ENCODE measurements at regions not wholly inside any gene's neighbourhood (a gene's known extent, or its start where the extent isn't known, plus 50 kb on each side); places are given as distances from the start of the nearest gene placed in this dataset.

DNA sequence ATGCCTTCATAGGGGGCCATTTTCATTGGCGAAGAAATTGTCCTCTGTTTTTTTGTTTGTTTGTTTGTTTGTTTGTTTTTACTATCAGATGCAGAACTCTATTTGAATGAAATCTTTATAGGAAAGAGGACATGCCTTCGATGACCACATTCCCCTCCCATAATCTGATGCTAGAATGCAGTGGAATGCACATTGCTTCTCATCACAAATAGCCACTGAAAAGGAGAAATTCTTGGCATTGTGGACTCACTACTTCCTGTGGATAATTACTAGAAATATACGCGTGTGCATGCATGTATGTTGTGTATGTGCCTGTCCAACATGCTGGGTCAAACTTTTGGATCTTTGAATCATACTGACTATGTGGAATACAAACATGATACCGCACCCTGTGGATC lies 70.5 kb upstream of the SFMBT2 start (continued):
- TF ChIP-seq, protein P1, sequence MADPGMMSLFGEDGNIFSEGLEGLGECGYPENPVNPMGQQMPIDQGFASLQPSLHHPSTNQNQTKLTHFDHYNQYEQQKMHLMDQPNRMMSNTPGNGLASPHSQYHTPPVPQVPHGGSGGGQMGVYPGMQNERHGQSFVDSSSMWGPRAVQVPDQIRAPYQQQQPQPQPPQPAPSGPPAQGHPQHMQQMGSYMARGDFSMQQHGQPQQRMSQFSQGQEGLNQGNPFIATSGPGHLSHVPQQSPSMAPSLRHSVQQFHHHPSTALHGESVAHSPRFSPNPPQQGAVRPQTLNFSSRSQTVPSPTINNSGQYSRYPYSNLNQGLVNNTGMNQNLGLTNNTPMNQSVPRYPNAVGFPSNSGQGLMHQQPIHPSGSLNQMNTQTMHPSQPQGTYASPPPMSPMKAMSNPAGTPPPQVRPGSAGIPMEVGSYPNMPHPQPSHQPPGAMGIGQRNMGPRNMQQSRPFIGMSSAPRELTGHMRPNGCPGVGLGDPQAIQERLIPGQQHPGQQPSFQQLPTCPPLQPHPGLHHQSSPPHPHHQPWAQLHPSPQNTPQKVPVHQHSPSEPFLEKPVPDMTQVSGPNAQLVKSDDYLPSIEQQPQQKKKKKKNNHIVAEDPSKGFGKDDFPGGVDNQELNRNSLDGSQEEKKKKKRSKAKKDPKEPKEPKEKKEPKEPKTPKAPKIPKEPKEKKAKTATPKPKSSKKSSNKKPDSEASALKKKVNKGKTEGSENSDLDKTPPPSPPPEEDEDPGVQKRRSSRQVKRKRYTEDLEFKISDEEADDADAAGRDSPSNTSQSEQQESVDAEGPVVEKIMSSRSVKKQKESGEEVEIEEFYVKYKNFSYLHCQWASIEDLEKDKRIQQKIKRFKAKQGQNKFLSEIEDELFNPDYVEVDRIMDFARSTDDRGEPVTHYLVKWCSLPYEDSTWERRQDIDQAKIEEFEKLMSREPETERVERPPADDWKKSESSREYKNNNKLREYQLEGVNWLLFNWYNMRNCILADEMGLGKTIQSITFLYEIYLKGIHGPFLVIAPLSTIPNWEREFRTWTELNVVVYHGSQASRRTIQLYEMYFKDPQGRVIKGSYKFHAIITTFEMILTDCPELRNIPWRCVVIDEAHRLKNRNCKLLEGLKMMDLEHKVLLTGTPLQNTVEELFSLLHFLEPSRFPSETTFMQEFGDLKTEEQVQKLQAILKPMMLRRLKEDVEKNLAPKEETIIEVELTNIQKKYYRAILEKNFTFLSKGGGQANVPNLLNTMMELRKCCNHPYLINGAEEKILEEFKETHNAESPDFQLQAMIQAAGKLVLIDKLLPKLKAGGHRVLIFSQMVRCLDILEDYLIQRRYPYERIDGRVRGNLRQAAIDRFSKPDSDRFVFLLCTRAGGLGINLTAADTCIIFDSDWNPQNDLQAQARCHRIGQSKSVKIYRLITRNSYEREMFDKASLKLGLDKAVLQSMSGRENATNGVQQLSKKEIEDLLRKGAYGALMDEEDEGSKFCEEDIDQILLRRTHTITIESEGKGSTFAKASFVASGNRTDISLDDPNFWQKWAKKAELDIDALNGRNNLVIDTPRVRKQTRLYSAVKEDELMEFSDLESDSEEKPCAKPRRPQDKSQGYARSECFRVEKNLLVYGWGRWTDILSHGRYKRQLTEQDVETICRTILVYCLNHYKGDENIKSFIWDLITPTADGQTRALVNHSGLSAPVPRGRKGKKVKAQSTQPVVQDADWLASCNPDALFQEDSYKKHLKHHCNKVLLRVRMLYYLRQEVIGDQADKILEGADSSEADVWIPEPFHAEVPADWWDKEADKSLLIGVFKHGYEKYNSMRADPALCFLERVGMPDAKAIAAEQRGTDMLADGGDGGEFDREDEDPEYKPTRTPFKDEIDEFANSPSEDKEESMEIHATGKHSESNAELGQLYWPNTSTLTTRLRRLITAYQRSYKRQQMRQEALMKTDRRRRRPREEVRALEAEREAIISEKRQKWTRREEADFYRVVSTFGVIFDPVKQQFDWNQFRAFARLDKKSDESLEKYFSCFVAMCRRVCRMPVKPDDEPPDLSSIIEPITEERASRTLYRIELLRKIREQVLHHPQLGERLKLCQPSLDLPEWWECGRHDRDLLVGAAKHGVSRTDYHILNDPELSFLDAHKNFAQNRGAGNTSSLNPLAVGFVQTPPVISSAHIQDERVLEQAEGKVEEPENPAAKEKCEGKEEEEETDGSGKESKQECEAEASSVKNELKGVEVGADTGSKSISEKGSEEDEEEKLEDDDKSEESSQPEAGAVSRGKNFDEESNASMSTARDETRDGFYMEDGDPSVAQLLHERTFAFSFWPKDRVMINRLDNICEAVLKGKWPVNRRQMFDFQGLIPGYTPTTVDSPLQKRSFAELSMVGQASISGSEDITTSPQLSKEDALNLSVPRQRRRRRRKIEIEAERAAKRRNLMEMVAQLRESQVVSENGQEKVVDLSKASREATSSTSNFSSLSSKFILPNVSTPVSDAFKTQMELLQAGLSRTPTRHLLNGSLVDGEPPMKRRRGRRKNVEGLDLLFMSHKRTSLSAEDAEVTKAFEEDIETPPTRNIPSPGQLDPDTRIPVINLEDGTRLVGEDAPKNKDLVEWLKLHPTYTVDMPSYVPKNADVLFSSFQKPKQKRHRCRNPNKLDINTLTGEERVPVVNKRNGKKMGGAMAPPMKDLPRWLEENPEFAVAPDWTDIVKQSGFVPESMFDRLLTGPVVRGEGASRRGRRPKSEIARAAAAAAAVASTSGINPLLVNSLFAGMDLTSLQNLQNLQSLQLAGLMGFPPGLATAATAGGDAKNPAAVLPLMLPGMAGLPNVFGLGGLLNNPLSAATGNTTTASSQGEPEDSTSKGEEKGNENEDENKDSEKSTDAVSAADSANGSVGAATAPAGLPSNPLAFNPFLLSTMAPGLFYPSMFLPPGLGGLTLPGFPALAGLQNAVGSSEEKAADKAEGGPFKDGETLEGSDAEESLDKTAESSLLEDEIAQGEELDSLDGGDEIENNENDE (IDR thresholded peaks at IDR 0.05; ENCODE audit: insufficient replicate concordance, low read length), result no peak
- TF ChIP-seq ASH2L (IDR thresholded peaks at IDR 0.05; ENCODE audit: low read length), result no peak
- no peak for TF ChIP-seq CTBP2 (IDR thresholded peaks at IDR 0.05; ENCODE audit: borderline replicate concordance, insufficient read depth, insufficient read length, low read length)
- no peak for TF ChIP-seq PHF8 (conservative IDR thresholded peaks at IDR 0.05; ENCODE audit: low read depth, low read length)
- TF ChIP-seq KDM4A (IDR thresholded peaks at IDR 0.05; ENCODE audit: low read depth, low read length, severe bottlenecking), result no peak
- TF ChIP-seq JUN (IDR thresholded peaks at IDR 0.05; ENCODE audit: low read depth, low read length), result no peak

Data from H1 (cell line).